ENCODE measurements at regions not wholly inside any gene's neighbourhood (a gene's known extent, or its start where the extent isn't known, plus 50 kb on each side); places are given as distances from the start of the nearest gene placed in this dataset.

DNA sequence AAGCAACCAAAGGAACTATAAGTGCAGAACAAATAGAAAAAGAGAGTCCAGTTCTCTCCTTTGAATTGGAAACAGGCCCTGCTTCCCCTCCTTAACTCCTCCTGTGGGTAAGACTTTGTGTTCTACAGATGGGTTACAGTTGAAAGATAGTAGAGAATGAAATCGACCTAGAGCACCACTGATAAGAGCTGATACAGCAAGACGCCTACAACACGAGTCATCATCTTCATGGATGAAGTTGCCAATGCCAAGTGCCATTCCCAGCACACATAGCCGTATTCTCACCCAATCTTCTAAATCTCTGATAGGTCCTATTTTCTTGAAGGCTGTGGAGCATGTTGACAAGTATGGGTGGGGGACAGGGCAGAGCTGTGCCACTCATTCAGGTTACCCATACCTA, 99.8 kb upstream of the CAMK1G start:
- TF ChIP-seq, protein P1, sequence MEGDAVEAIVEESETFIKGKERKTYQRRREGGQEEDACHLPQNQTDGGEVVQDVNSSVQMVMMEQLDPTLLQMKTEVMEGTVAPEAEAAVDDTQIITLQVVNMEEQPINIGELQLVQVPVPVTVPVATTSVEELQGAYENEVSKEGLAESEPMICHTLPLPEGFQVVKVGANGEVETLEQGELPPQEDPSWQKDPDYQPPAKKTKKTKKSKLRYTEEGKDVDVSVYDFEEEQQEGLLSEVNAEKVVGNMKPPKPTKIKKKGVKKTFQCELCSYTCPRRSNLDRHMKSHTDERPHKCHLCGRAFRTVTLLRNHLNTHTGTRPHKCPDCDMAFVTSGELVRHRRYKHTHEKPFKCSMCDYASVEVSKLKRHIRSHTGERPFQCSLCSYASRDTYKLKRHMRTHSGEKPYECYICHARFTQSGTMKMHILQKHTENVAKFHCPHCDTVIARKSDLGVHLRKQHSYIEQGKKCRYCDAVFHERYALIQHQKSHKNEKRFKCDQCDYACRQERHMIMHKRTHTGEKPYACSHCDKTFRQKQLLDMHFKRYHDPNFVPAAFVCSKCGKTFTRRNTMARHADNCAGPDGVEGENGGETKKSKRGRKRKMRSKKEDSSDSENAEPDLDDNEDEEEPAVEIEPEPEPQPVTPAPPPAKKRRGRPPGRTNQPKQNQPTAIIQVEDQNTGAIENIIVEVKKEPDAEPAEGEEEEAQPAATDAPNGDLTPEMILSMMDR (IDR thresholded peaks at IDR 0.05; ENCODE audit: insufficient read depth, low read length, poor library complexity, severe bottlenecking), result no peak
- TF ChIP-seq EZH2phosphoT487 (conservative IDR thresholded peaks at IDR 0.05; ENCODE audit: low read length), result no peak

Measured in SU-DHL-6 (cell line).